Kidney epithelial cell (primary cell): ENCODE measurements at regions not wholly inside any gene's neighbourhood (a gene's known extent, or its start where the extent isn't known, plus 50 kb on each side); places are given as distances from the start of the nearest gene placed in this dataset.

Source experiments
- DNase-seq: peaks from one replicate; pipeline ENCODE4 v3.0.0-alpha.2; 2010; ENCODE audit warnings: low read depth
- H3K27me3 ChIP-seq: 2 replicates; pipeline ENCODE4 v1.6.0; 2011; ENCODE audit warnings: low read length; ENCODE audit not compliant: control insufficient read depth, insufficient read depth
- H3K36me3 ChIP-seq: 2 replicates; pipeline ENCODE4 v1.5.1; 2011; ENCODE audit warnings: low read length; ENCODE audit not compliant: control insufficient read depth, insufficient read depth
- H3K4me3 ChIP-seq: 2 replicates; pipeline ENCODE4 v1.5.1; 2011; ENCODE audit warnings: low read depth, mild to moderate bottlenecking, control low read depth, low read length
- CTCF ChIP-seq: IDR thresholded peaks from 2 replicates; pipeline ENCODE4 v1.5.1; 2011; ENCODE audit warnings: mild to moderate bottlenecking, moderate library complexity, low read length, control low read depth, inconsistent platforms; ENCODE audit not compliant: insufficient read depth, poor library complexity, severe bottlenecking

GRCh38 chr2:171249689-171250088, 89.0 kb upstream of the TLK1 start:
- DNase-seq: no peak
- Histone ChIP-seq H3K4me3 (no peak overlapping the region), H3K27me3 (no peaks in the 10 kb centered on the region), H3K36me3 (no peaks in the 10 kb centered on the region)
- no peak for TF ChIP-seq CTCF

GRCh38 chr2:171247741-171248662, 87.3 kb upstream of the TLK1 start:
- Histone ChIP-seq H3K36me3 (no peaks in the 10 kb centered on the region), H3K4me3 (no peak overlapping the region), H3K27me3 (no peaks in the 10 kb centered on the region)
- TF ChIP-seq CTCF: no peak
- DNase-seq: no peak

DNA sequence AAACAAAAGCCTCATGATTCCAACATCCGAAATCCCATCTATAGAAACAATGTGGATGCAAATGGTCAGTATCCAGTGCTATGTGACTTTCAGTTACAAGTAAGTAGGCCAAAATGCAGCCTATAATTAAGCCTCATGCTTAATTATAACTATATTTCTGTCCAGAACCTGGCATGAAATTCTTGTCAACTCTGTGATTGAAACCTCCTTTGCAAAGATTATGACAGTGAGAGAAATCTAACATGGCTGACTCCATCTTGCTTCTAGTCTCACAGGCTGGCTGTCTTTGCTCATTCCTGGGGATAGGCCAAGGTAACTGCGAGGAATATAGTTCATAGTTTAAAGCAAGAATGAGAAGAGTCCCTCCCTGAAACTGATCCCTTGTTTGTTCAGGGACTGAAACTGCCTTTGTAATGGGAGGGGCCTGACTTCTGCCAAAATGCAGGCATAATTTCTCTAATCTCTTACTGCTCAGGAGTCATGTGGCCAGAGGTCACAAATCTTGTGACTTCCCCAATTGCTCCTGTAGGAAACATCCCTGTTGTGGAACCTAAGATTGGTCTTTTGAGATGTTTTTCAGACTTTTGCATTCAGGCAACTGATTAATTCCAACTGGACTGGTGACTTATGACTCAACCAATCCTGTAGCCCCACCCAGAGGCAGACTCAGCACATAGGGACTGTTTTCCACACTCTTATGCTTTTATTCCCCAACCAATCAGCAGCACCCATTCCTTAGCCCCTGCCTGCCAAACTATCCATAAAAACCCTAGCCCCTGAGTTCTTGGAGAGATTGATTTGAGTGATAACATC, 84.5 kb upstream of the TLK1 start:
- no peak overlapping the region for H3K4me3 ChIP-seq
- no peaks in the 10 kb centered on the region for H3K27me3 ChIP-seq
- H3K36me3 ChIP-seq: no peaks in the 10 kb centered on the region
- no peak for TF ChIP-seq CTCF
- DNase-seq: no peak

GRCh38 chr2:171244466-171244969, 83.8 kb upstream of the TLK1 start:
- TF ChIP-seq CTCF: no peak
- no peak overlapping the region for H3K4me3 ChIP-seq
- H3K36me3 ChIP-seq: no peaks in the 10 kb centered on the region

DNA sequence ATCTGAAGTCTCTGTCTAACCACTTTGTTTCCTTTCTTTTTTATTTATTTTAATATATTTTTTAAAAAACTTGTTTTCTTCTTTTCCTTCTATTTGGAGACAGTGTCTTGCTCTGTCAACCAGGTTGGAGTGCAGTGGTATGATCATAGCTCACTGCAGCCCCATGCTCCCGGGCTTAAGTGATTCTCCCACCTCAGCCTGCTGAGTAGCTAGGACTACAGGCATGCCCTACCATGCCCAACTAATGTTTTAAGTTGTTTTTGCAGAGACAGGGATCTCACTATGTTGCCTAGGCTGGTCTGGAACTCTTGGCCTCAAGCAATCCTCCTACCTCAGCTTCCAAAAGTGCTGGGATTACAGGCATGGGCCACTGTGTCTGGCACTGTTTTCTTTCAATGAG, 81.1 kb upstream of the TLK1 start:
- H3K27me3 ChIP-seq: no peaks in the 10 kb centered on the region
- DNase-seq: no peak
- TF ChIP-seq CTCF: no peak
- no peak overlapping the region for H3K4me3 ChIP-seq
- no peaks in the 10 kb centered on the region for H3K36me3 ChIP-seq

More at GRCh38 chr2:171244466-171244969, 83.8 kb upstream of the TLK1 start:
- H3K27me3 ChIP-seq: no peaks in the 10 kb centered on the region
- DNase-seq: no peak
